ENCODE measurements at regions not wholly inside any gene's neighbourhood (a gene's known extent, or its start where the extent isn't known, plus 50 kb on each side); places are given as distances from the start of the nearest gene placed in this dataset.

GRCh38 chr4:166301266-166301665 is 428.2 kb downstream of the TLL1 start (continued):
- TF ChIP-seq RERE (CRISPR knock-in tag; IDR thresholded peaks at IDR 0.05; ENCODE audit: borderline replicate concordance) (no peak), ZNF124 (CRISPR knock-in tag; IDR thresholded peaks at IDR 0.05) (no peak), ZBED1 (IDR thresholded peaks at IDR 0.05) (no peak), RREB1 (CRISPR knock-in tag; IDR thresholded peaks at IDR 0.05) (no peak), ZNF398 (CRISPR knock-in tag; IDR thresholded peaks at IDR 0.05) (no peak), DIDO1 (tag; IDR thresholded peaks at IDR 0.05; ENCODE audit: low read depth) (no peak)
